HG02571 (cell line): ENCODE measurements at regions not wholly inside any gene's neighbourhood (a gene's known extent, or its start where the extent isn't known, plus 50 kb on each side); places are given as distances from the start of the nearest gene placed in this dataset.
"Not testable (repeated sequence)": the region's sequence is repeated elsewhere in the genome, so short reads cannot be mapped to it uniquely, and the experiment has no call there.

Experiments used
- ATAC-seq: cut with Tn5 transposase; IDR thresholded peaks from one replicate; pipeline ENCODE4 v1.9.1; 2021; ENCODE audit warnings: mild to moderate bottlenecking, moderate library complexity; ENCODE audit not compliant: unreplicated experiment

GRCh38 chr5:168143521-168143920 lies 147.9 kb upstream of the WWC1 start:
- not testable (repeated sequence) for ATAC-seq

- ATAC-seq = no peak
Measured at GRCh38 chr5:168147106-168147505, 144.3 kb upstream of the WWC1 start.

DNA sequence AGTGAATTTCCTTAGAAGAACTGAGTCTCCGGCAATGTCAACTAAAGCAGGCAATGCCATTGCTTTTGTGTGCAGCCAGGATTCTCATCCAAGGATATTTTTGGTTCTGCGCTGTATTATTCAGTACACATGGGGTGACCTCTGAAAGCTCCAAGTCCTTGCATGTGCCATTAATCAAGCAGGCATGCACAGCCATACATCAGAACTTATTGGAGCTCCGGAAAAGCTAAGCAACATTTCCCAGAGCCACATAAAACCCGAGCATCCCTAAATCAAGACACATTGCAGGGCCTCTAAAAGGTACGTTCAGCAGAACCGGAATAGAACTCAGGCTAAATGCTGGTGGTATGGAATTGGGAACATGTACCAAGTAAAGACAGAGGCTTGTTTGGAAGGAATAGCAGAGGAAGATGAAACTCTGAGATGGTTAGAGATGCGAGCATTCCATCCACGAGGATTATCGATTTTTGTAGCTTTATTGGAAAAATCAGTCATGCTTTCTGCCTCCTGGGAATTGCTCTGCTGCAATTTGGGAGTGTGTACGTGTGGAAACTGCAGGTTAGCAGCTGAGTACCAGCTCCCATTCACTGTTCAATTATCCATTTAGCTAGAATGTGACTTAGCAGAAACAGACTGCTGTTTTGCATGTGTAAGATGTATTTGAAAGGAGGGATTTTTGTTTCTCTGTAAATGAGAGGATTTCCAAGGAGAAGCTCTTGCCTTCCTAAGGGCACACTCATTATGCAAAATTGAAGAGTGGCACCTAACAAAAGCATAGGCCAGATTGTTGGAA lies 143.7 kb upstream of the WWC1 start:
- ATAC-seq = no peak

- no peak for ATAC-seq
Measured at GRCh38 chr5:168151041-168151440, 140.4 kb upstream of the WWC1 start.

DNA sequence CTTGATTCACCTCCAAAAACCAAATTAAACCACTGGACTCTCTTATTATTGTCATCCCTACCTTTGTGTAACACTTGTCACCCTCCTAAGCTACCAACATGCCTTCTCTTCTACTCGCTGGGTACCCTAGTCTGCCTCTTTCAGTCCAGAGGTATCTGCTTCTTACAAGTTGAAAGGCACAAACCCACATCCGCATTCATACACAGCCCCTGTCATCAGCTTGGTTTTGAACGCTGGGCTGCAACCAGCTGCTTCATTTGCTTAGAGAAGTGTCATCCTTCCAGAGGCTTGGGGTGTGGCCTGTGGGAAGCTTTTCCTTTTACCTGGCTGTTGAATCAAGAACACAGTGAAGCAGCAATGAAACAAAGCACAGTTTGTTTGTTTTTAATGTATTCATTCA lies 138.8 kb upstream of the WWC1 start:
- ATAC-seq = no peak

- no peak for ATAC-seq
Measured at GRCh38 chr5:168153263-168153875, 138.1 kb upstream of the WWC1 start.

- no peak for ATAC-seq
Measured at GRCh38 chr5:168153876-168154270, 137.6 kb upstream of the WWC1 start.

- no peak for ATAC-seq
Measured at GRCh38 chr5:168155585-168155984, 135.9 kb upstream of the WWC1 start.

GRCh38 chr5:168156170-168156569 lies 135.3 kb upstream of the WWC1 start:
- no peak for ATAC-seq

- no peak for ATAC-seq
Measured at GRCh38 chr5:168157141-168157540, 134.3 kb upstream of the WWC1 start.

DNA sequence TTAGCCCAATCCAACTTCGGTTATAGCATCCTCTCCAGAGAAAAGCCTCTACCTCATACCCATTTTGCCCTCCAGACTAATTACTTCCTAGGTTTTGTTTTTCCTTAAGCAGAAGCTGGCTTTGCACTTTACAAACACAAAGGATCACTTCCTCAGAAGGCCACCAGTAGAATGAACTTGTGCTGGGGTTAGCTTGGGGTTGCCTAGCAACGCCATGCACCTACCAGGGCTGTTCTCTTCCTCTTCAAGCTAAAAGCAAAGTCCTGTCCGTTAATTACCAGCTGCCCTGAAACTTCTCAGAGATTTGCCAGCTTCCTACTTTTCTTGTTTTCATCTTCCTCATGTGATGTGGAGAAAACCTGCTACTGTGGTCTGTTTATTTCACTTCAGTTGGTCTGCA lies 132.0 kb upstream of the WWC1 start:
- no peak for ATAC-seq

DNA sequence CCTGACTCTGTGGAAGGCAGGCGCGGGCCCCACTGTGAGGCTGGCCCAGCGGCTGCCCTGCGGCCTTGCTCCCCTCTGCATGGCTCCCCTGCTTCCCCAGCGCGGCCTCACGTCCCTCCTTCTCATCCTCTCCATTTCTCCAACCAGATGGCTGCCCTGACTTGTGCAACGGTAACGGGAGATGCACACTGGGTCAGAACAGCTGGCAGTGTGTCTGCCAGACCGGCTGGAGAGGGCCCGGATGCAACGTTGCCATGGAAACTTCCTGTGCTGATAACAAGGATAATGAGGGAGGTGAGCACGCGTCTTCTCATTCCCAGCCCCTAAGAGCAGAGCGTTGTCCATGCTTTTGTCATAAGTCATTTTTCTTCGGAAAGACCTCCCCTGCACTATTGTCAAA lies 129.0 kb upstream of the WWC1 start:
- no peak for ATAC-seq

DNA sequence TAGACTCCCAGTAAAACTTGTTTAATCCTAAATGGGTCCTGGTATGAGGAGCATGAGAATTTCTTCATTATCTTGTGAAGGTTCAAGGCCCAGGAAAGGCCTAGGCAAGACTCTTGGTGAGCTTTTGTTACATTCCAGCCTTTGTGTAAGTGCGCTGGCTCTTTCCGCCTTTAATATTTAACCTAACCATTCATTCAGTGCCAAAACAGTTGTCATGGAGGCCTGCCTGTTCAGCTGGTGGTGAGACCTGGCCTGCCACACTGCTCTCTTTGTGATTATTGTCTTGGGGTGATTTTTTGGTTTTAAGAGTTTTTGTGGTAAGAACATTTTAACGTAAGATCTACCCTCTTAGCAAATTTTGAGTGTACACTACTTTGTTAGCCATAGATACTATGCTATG lies 127.5 kb upstream of the WWC1 start:
- no peak for ATAC-seq

DNA sequence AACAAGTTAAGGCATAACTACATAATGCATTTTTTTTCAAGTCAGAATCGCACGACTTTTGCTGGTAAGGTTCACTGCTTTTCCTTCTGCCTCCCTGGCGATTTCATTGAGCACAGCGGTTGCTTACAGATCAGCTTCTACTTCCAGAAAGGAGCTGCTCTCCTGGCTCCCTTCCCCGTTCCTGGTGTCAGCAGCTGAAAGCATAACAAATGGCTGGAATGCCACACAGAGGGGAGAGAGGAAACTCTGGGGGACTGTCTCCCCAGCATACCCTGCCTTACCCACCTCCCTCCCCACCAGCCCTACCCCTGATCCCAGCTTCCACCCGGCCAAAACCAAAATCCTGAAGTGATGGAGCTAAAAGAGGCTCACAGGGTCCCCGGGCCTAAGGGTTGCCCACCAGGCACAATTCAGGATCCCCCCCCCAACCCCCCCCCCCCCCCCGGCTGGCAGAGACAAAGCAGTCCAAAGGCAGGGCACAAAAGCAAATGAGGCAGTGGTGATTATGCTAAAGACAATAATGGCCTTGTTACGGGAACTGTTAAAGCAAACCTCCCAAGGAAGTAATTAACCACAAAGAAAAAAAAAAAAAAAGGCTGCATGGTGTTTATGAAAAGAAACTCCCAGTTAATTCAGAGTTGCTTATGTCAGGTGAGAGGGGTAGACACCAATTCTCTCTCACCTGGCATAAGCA lies 126.1 kb upstream of the WWC1 start:
- no peak for ATAC-seq

DNA sequence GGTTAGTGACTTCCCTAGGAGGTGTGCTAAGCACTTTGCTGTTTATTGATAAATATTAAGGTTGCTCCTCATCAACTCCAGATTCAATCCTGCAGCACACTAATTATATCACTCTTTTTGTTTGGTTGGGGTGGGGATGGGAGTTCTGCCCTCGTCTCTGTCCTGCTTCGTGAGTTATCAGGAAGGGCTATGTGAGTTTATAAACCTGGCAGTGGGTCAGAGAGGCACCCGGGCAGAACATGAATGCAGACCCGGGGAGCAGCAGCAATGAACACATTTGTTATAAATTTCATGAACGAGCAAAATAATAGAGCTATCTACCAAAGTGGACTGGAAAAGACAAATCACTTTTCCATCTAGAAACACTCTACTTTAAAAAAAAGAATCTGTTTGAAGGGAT lies 125.5 kb upstream of the WWC1 start:
- ATAC-seq = no peak

GRCh38 chr5:168167338-168167737 lies 124.1 kb upstream of the WWC1 start:
- ATAC-seq = no peak

DNA sequence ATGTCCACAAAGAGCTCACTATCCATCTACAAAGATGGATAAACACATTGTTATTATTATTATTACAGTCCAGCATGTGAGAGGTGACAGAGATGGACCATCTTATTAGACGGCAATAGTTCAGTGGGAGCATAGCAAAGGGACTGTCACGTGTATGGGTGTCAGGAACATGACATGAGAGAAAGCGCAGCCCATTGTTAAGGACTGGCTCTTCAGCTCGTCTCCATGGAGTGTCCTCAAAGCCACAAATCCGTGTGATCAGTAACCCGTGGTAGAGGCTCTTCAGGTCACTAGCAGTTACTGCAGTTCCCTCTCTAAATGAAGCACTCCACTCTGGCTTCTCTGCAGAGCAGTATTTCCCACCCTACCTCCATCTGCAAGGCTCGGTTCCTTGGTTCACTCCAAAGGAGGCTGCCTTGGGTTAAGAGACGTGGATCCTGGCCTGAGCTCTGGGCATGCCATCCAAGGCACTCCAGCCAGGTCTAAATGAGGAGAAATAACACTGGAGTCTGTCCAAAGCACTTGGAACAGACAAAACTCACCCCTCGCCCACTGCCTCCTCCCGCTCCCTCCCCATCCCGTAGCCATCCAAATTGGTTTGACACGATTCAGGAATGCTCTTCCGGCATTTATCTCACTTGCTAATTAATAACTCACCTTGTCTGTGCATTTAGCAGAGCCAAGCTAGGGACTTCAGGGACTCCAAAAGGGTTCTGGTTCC lies 122.3 kb upstream of the WWC1 start:
- no peak for ATAC-seq

- no peak for ATAC-seq
Measured at GRCh38 chr5:168169791-168170190, 121.7 kb upstream of the WWC1 start.

DNA sequence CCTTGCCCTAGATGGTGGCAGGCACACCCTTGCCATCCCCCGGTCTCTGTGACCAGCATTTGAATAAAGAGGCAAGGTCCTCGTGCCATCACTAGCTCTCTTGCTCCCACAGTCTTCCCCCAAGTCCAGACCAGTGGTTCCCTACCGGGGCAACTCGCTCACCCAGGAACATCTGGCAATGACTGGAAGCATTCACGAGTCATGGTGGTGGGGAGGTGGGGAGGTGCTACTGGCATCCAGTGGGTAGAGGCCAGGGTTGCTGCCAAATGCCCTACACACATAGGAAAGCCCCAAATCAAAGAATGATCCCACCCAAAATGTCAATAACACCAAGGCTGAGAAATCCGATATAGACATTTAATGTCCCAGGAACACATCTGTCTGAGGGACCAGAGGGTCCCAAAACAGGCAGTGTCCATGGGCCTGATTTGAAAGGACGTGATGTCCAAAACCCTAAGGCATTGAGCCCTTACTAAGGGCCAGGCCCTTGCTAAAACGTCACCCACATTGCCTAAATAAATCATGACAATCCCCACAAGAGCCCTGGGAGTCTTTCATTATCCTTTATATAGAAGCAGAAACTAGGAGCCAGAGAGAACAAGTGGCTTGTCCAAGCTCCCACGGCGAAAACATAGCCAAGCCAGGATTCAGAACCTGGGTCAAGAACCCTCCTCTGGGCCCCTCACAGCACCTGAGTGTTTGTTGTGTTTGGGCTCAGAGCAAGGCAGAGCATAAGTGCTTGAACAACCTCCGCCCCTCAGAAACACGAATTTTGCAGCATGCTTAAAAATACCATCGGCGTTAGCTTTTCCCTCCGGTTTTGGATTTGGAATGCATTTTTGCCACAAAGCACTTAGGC lies 119.3 kb upstream of the WWC1 start:
- no peak for ATAC-seq

- no peak for ATAC-seq
Measured at GRCh38 chr5:168172760-168173223, 118.7 kb upstream of the WWC1 start.
